Naive B cell (primary cell): ENCODE measurements at regions not wholly inside any gene's neighbourhood (a gene's known extent, or its start where the extent isn't known, plus 50 kb on each side); places are given as distances from the start of the nearest gene placed in this dataset.
A peak's percentile ranks its signal among the peaks of the same experiment; 100 is the strongest.

ENCODE experiments used
- ATAC-seq, 2 donors: fragments of 150-1000 bp; cut with Tn5 transposase; 2 replicates each; pipeline ENCODE4 v1.10.0; 2021; ENCODE audit warnings: low read depth in 2 of 2, mild to moderate bottlenecking in 2 of 2, moderate library complexity in 2 of 2
- DNase-seq: peaks from one replicate; pipeline ENCODE4 v3.0.0; 2022
- H3K27ac Mint-ChIP-seq, 6 donors: one replicate each; pipeline ENCODE4 v1.8.0; 2020 to 2022; ENCODE audit warnings: mild to moderate bottlenecking in 6 of 6, mixed read lengths in 6 of 6, moderate library complexity in 5 of 6, inconsistent platforms in 2 of 6
- H3K27me3 Mint-ChIP-seq, 3 donors: one replicate each; pipeline ENCODE4 v1.8.0; 2021 to 2022; ENCODE audit warnings: mixed read lengths in 3 of 3, mild to moderate bottlenecking in 1 of 3
- H3K36me3 Mint-ChIP-seq, 2 donors: one replicate each; pipeline ENCODE4 v1.8.0; 2020 to 2022; ENCODE audit warnings: mixed read lengths in 2 of 2, inconsistent platforms in 1 of 2, mild to moderate bottlenecking in 1 of 2
- H3K4me1 Mint-ChIP-seq, 3 donors: one replicate each; pipeline ENCODE4 v1.8.0; 2020 to 2022; ENCODE audit warnings: mixed read lengths in 3 of 3, inconsistent platforms in 1 of 3, mild to moderate bottlenecking in 1 of 3, moderate library complexity in 1 of 3
- H3K4me3 Mint-ChIP-seq, 8 donors: one replicate each; pipeline ENCODE4 v1.8.0; 2020 to 2022; ENCODE audit warnings: mild to moderate bottlenecking in 8 of 8, mixed read lengths in 8 of 8, moderate library complexity in 8 of 8, inconsistent platforms in 2 of 8
- H3K9me3 Mint-ChIP-seq, 7 donors: one replicate each; pipeline ENCODE4 v1.8.0; 2020 to 2022; ENCODE audit warnings: mixed read lengths in 7 of 7, mild to moderate bottlenecking in 5 of 7, inconsistent platforms in 2 of 7, moderate library complexity in 1 of 7

DNA sequence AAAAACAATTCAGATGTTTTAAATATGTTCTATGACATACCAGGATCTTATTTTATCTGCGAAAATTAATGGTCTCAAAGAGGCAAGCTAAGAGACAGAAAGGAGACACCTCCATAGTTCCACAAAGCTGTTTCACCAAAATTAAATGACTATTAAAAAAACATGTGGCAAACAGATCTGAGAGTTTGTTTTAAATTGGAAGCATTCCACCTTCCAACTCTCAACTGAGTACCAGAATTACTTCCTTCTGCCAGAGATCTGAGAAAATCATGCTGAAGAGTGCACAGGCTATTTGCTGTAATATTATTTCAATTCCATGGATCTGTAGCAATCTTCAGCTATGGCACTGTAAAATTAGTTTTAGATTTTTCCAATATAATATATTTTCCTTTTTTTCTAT, 669.5 kb upstream of the MARCKS start:
- Mint-ChIP-seq H3K9me3 (peaks cover 0 to 2% (median 1%) of the 10 kb centered on the region in 7 donors), H3K4me3 (no peak overlapping the region), H3K27ac (no peak overlapping the region), H3K36me3 (no peaks in the 10 kb centered on the region), H3K4me1 (no peaks in the 10 kb centered on the region), H3K27me3 (peaks cover 4 to 10% (median 5%) of the 10 kb centered on the region in 3 donors)
- DNase-seq: no peak
- no peak for ATAC-seq

DNA sequence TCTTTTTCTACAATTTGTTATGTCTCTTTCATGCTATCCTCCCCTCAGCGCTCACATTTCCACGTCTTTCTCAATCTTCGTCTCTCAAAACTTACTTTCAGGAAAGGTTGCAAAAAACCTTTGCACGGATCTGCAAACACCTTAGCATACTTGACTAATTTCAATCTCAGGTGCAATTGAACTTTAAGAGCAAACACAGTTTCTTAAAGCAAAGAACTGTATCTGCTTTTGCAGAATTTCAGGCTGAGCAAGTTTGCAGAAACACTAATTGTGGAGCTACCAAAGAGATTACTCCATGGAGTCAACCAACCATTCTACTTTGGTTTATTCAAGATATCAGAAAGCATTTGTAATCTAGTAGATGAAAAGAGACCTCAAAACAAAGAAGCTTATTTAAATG, 668.2 kb upstream of the MARCKS start:
- H3K27me3 Mint-ChIP-seq: peaks cover 4 to 10% (median 10%) of the 10 kb centered on the region in 3 donors
- no peaks in the 10 kb centered on the region for H3K4me1 Mint-ChIP-seq
- DNase-seq (no peak), ATAC-seq (no peak)
- no peaks in the 10 kb centered on the region for H3K36me3 Mint-ChIP-seq
- peaks cover 0 to 13% (median 7%) of the 10 kb centered on the region in 7 donors for H3K9me3 Mint-ChIP-seq
- H3K27ac Mint-ChIP-seq: no peak overlapping the region
- no peak overlapping the region for H3K4me3 Mint-ChIP-seq

DNA sequence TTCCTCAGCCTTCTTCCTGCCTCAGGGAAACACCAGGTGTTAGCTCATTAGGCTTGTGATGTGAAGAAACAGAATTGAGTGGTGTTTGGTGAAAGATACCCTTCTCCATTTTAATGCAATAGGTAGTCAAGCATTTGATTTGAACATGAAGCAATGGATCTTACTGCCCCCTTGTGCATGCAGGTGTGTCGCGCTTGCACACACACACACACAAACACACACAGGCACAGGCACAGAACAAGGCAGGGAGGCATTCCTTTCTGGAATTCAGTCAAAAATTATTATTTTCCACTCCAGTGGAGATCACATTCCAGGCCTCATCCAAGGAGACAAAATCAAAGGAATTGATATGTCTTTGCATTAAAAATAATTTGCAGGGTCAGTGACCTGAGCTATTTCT, 667.0 kb upstream of the MARCKS start:
- Mint-ChIP-seq H3K9me3 (peaks cover 0 to 13% (median 7%) of the 10 kb centered on the region in 7 donors), H3K4me1 (no peaks in the 10 kb centered on the region), H3K27me3 (peaks cover 4 to 10% (median 10%) of the 10 kb centered on the region in 3 donors), H3K4me3 (no peak overlapping the region), H3K27ac (no peak overlapping the region), H3K36me3 (no peaks in the 10 kb centered on the region)
- ATAC-seq (no peak), DNase-seq (no peak)

DNA sequence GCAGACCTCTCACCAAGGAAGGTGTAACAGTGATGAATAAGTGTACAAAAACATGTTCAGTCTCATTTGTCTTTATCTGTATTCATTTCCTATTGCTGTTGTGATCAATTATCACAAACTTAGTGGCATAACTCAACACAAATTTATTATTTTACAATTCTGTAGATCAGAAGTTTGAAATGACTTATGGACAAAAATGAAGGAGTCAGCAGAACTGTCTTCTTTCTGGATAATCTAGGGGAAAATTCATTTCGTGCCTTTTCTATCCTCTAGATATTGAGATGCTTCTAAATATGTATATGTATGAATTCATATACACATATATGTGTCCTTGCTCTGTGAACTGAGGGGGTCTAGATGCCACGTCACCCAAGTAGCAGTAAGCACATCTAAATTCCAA, 663.1 kb upstream of the MARCKS start:
- Mint-ChIP-seq H3K36me3 (no peaks in the 10 kb centered on the region), H3K27me3 (peaks cover 0 to 10% (median 9%) of the 10 kb centered on the region in 3 donors), H3K9me3 (peaks cover 0 to 13% (median 7%) of the 10 kb centered on the region in 7 donors), H3K4me3 (no peak overlapping the region), H3K4me1 (no peaks in the 10 kb centered on the region), H3K27ac (no peak overlapping the region)
- DNase-seq (no peak), ATAC-seq (no peak)

DNA sequence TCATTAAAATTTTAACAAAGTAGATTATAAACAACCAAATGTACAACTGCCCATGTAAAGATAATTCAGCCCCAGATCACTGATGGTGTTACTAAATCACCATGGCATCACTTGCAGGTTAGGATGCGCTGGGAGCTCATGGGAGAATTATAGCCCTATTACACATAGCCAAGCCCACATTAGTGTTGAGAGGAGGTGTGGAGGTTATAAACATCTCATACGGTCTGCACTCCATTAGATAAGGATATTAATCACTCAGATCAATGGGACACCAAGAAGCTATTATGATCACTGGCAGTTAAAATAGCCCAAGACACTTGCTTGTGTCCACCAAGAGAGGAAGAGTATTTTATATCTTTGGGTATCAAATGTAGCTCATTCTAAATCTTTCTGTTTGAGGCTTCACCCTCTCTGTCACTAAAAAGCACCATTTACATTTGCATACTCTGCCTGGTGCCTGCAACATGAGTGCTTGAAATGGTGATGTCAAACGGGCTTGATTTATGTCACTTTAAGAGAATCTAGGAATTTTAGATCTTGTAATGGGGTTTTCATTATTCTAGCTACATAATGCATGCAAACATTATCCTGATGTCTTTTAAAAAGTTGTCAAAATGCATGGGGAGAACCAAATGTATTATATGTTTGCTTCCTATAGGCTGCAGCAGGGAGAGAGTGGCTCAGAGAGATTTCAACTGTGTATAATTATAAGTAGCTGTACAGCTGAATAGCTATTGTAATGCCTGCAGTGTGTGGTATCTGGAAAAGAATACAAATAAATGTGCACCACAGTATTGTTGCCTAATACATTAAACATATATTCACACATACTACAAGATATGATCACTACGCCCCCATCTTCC, 654.1 kb upstream of the MARCKS start:
- DNase-seq (no peak), ATAC-seq (no peak)
- Mint-ChIP-seq H3K36me3 (no peaks in the 10 kb centered on the region), H3K9me3 (no peaks in the 10 kb centered on the region), H3K4me1 (no peaks in the 10 kb centered on the region), H3K27ac (no peak overlapping the region), H3K4me3 (no peak overlapping the region), H3K27me3 (peaks cover 0 to 4% (median 0%) of the 10 kb centered on the region in 3 donors)

DNA sequence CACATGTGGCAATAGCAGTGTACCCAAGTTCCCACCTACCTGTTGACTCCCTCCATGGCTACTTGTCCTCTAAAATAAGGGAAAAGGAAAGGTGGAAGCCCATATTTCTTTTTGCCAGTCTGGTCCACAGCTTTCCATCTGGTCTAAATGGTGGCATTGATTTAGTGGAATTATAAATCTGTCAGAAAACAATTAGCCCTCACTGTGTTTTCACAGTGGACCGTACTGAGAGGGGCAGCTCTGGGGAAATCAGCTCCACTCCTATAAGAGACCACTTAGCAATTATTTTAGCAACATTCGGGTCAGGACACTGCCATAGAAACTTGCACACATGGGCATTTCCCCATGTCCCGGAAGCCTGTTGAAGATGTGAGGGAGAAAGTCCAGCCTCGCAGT, 653.4 kb upstream of the MARCKS start:
- peak overlapping the region in 1 of 6 donors; percentile 22 for H3K27ac Mint-ChIP-seq
- ATAC-seq: no peak
- H3K27me3 Mint-ChIP-seq: no peaks in the 10 kb centered on the region
- H3K4me1 Mint-ChIP-seq: no peaks in the 10 kb centered on the region
- no peak for DNase-seq
- peaks cover 0 to 2% (median 0%) of the 10 kb centered on the region in 7 donors for H3K9me3 Mint-ChIP-seq
- H3K4me3 Mint-ChIP-seq: no peak overlapping the region
- no peaks in the 10 kb centered on the region for H3K36me3 Mint-ChIP-seq

DNA sequence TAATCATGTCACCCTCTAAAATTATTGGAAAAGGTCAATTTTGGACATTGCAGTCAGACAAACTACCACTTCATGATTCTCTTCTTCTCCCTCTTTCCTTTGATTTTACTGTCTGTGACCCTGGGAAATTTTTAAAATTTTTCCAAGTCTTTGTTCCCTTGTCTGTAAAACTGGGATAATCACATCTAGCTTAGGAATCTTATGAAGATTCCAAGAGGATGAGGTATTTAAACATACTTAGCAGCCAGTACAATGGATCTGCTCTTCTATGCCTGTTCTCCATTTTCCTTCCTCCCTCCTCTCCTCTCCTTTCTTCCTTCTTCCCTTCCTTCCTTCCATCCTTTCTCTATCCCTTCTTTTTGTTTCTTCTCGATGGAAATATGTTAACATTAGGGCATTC, 651.6 kb upstream of the MARCKS start:
- Mint-ChIP-seq H3K4me1 (no peaks in the 10 kb centered on the region), H3K27ac (no peak overlapping the region)
- no peak for ATAC-seq

DNA sequence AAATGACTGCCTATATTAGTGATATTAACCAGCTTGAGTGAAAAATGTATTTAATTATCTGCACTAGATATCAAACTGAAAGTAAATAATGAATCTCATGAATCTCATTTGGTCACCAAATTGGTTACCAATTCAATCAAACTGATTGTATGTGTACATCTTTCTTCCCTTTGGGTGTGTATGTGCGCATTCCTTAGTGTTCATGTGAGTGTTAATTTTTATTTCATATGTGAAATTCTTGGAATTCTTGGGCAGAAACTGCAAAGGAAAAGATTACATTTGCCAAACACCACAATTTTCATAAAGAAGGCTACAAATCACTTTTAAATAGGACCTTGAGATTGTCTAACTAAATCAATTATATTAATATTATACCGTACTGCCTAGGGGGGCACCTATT, 648.4 kb upstream of the MARCKS start:
- H3K36me3 Mint-ChIP-seq: no peaks in the 10 kb centered on the region
- no peak overlapping the region for H3K4me3 Mint-ChIP-seq
- no peaks in the 10 kb centered on the region for H3K4me1 Mint-ChIP-seq
- DNase-seq (no peak), ATAC-seq (no peak)
- H3K9me3 Mint-ChIP-seq: peaks cover 0 to 2% (median 0%) of the 10 kb centered on the region in 7 donors
- no peak overlapping the region for H3K27ac Mint-ChIP-seq
- H3K27me3 Mint-ChIP-seq: no peaks in the 10 kb centered on the region

More for the DNA sequence above, 651.6 kb upstream of the MARCKS start:
- H3K9me3 Mint-ChIP-seq: peaks cover 0 to 2% (median 0%) of the 10 kb centered on the region in 7 donors
- H3K27me3 Mint-ChIP-seq: no peaks in the 10 kb centered on the region
- H3K4me3 Mint-ChIP-seq: no peak overlapping the region
- H3K36me3 Mint-ChIP-seq: no peaks in the 10 kb centered on the region
- DNase-seq: no peak

DNA sequence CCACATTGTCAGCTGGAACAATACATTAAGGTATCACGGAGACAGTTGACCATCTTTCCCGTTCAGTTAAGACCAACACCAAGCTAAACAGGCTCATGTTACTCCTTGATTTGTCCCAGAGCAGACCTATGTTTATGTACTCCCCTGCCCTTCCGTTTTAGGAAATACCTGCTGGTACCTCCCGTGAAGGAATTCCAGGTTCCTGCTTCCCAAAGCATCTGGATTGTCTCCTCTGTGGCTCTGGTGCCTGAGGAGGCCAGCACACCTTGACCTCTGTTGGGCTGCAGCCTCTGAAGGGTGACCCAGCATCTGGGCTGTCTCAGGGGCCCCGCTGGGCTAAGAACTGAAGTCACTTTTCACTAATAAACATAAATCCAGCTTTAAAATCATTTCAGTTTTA, 647.8 kb upstream of the MARCKS start:
- no peak for DNase-seq
- H3K4me1 Mint-ChIP-seq: no peaks in the 10 kb centered on the region
- H3K36me3 Mint-ChIP-seq: no peaks in the 10 kb centered on the region
- peaks cover 0 to 2% (median 0%) of the 10 kb centered on the region in 7 donors for H3K9me3 Mint-ChIP-seq
- H3K27me3 Mint-ChIP-seq: peaks cover 0 to 5% (median under 1%) of the 10 kb centered on the region in 3 donors
- H3K4me3 Mint-ChIP-seq: no peak overlapping the region
- no peak for ATAC-seq
- no peak overlapping the region for H3K27ac Mint-ChIP-seq

DNA sequence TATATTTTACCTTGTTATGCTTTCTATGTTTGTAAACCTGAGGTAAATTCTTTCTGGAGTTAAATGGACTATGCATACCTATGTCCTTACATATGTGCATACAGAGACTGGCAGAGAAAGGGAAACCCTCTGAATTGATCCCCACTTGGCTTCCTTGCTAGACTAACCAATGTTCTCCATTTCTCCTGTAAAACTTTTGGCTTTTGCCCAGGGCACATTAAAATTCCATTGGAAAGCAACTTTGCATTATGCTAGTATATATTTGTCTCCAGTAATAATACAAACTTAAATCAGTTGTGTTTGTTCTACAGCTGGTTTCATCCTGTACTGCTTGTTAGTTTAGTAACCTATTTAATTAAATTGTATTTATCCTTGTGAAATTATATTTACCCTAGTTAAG, 646.0 kb upstream of the MARCKS start:
- Mint-ChIP-seq H3K4me3 (no peak overlapping the region), H3K27me3 (peaks cover 0 to 6% (median 5%) of the 10 kb centered on the region in 3 donors), H3K27ac (no peak overlapping the region), H3K4me1 (no peaks in the 10 kb centered on the region), H3K36me3 (no peaks in the 10 kb centered on the region), H3K9me3 (peaks cover 0 to 2% (median 0%) of the 10 kb centered on the region in 7 donors)
- DNase-seq (no peak), ATAC-seq (no peak)

DNA sequence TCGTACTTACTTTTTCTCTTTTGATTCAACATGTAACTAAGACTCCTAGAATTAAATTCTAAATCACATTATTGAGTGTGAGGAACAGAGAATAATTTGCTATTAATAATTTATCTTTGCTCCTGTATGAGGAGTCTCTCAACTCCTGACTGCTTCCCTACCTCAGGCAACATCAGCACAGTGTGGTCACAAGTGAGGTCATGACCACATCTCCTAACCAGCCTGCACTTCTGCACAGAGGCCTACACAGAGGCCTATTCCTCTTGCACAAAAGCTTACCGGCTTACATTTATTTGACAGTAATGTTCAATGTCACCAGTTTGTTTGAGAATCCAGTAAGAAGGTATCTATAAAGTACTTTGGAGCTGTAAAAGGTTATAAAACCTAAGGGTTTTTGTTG, 637.4 kb upstream of the MARCKS start:
- Mint-ChIP-seq H3K9me3 (peaks cover 0 to 4% (median 2%) of the 10 kb centered on the region in 7 donors), H3K4me3 (no peak overlapping the region), H3K27me3 (peaks cover 0 to 8% (median 0%) of the 10 kb centered on the region in 3 donors), H3K36me3 (no peaks in the 10 kb centered on the region), H3K4me1 (no peaks in the 10 kb centered on the region), H3K27ac (no peak overlapping the region)
- no peak for ATAC-seq
- no peak for DNase-seq

DNA sequence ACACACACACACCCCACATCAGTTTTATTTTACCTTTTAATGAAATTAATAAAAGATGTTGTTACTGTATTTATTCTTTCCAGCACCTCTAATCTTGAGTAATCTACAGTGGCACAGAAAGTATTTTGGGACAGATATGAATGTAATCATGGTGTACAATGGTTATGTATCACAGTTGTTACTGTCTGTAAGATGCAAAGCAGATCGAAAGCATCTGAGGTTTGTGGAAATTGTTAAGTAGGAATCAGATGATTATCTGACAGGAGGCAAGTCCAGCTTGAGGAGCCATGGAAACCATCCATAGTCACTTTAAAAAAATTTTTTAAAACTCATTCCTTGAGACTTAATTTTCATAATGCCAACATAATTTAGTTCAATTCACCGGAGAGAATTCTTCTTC, 636.3 kb upstream of the MARCKS start:
- Mint-ChIP-seq H3K36me3 (no peaks in the 10 kb centered on the region), H3K27me3 (peaks cover 0 to 8% (median 0%) of the 10 kb centered on the region in 3 donors), H3K27ac (no peak overlapping the region), H3K4me1 (no peaks in the 10 kb centered on the region), H3K9me3 (peaks cover 0 to 4% (median 2%) of the 10 kb centered on the region in 7 donors), H3K4me3 (no peak overlapping the region)
- ATAC-seq: no peak
- DNase-seq: no peak

DNA sequence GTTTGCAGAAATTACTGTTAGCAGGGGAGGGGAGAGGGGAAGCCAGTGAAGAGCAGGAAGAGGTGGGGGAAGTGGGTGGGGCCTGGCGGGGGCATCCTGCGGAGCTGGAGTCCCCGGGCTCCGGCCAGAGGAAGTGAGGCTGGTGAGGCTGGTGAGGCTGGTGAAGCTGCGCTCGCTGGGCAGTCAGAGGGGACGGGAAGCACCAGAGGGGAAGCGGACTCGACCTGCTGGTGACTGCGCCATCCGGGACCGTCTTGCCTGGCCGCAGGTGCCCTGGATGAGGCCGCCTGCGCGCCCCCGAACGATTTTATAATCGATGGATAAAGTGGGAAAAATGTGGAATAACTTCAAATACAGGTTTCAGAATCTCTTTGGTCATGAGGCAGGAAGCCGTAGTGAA, 635.3 kb upstream of the MARCKS start:
- DNase-seq (no peak), ATAC-seq (no peak)
- H3K27me3 Mint-ChIP-seq: peaks cover 0 to 8% (median 0%) of the 10 kb centered on the region in 3 donors
- H3K27ac Mint-ChIP-seq: no peak overlapping the region
- no peaks in the 10 kb centered on the region for H3K4me1 Mint-ChIP-seq
- peak overlapping the region in 1 of 8 donors; percentile 10 for H3K4me3 Mint-ChIP-seq
- peaks cover 0 to 4% (median 2%) of the 10 kb centered on the region in 7 donors for H3K9me3 Mint-ChIP-seq
- H3K36me3 Mint-ChIP-seq: no peaks in the 10 kb centered on the region

DNA sequence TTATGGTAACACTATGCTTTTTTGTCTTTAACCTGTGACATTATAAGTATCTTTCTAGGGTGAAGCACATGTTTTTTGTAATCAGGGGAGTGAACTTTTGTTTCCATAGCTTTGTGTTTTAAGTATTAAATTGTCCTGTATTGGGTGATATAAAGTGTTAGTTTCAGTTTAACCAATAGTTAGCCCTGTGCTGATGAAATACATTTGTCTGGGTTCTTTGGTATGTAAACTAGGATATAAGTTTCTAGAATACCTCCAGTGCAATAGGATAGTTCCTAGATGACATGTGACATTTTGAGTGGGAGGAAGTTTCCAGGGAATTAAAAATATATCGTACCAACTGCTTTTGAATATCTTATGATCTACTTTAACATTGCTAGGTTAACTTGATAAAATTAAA, 611.0 kb upstream of the MARCKS start:
- peaks cover 0 to 2% (median 0%) of the 10 kb centered on the region in 7 donors for H3K9me3 Mint-ChIP-seq
- no peaks in the 10 kb centered on the region for H3K36me3 Mint-ChIP-seq
- DNase-seq (no peak), ATAC-seq (no peak)
- no peak overlapping the region for H3K27ac Mint-ChIP-seq
- H3K27me3 Mint-ChIP-seq: peaks cover 11 to 27% (median 21%) of the 10 kb centered on the region in 3 donors
- no peak overlapping the region for H3K4me3 Mint-ChIP-seq
- H3K4me1 Mint-ChIP-seq: no peaks in the 10 kb centered on the region
